Upper lobe of left lung (tissue), 6 donors: ENCODE measurements at regions not wholly inside any gene's neighbourhood (a gene's known extent, or its start where the extent isn't known, plus 50 kb on each side); places are given as distances from the start of the nearest gene placed in this dataset.

Source experiments
- ATAC-seq, 2 donors: fragments of 200-7000 bp; cut with Tn5 transposase; one replicate each; pipeline ENCODE4 v1.9.1; 2022; ENCODE audit warnings: mild to moderate bottlenecking in 2 of 2, moderate library complexity in 2 of 2; ENCODE audit not compliant: low FRiP score in 2 of 2
- DNase-seq, 2 donors: peaks; one replicate each; pipeline ENCODE4 v3.0.0-alpha.2; 2019 to 2020
- H3K27ac ChIP-seq, 4 donors: fragments of 200-600 bp; sonication (generic); one replicate each; pipeline ENCODE4 v1.5.1; 2016 to 2019
- H3K27me3 ChIP-seq, 4 donors: fragments of 200-600 bp; sonication (generic); one replicate each; pipeline ENCODE4 v1.5.1; 2017 to 2019
- H3K36me3 ChIP-seq, 4 donors: fragments of 200-600 bp; sonication (generic); one replicate each; pipeline ENCODE4 v1.5.1; 2016 to 2019
- H3K4me1 ChIP-seq, 4 donors: fragments of 200-600 bp; sonication (generic); one replicate each; pipeline ENCODE4 v1.5.1; 2018 to 2019
- H3K4me3 ChIP-seq, 4 donors: fragments of 200-600 bp; sonication (generic); one replicate each; pipeline ENCODE4 v1.5.1; 2017 to 2019; ENCODE audit warnings: mild to moderate bottlenecking in 2 of 4, moderate library complexity in 1 of 4
- H3K9me3 ChIP-seq, 4 donors: fragments of 200-600 bp; sonication (generic); one replicate each; pipeline ENCODE4 v1.5.1; 2018 to 2019
- CTCF ChIP-seq, 6 experiments: fragments of 450-650 bp in 4 of 6; fragments of 200-600 bp in 2 of 6; sonication (generic) in 2 of 6; IDR thresholded peaks; one replicate each; pipeline ENCODE4 v1.5.1; 2016 to 2019; ENCODE audit warnings: antibody characterized with exemption in 6 of 6
- EP300 ChIP-seq, 4 donors: sonication (generic); formaldehyde crosslinking; IDR thresholded peaks; one replicate each; pipeline ENCODE4 v1.5.1; 2017; ENCODE audit warnings: antibody characterized with exemption in 4 of 4, control low read depth in 2 of 4
- POLR2A ChIP-seq, 4 donors: fragments of 450-650 bp; IDR thresholded peaks; one replicate each; pipeline ENCODE4 v1.5.1; 2016 to 2017; ENCODE audit warnings: antibody characterized with exemption in 4 of 4, mild to moderate bottlenecking in 2 of 4
- POLR2AphosphoS5 ChIP-seq, 2 donors: sonication (generic); formaldehyde crosslinking; IDR thresholded peaks; one replicate each; pipeline ENCODE4 v1.5.1; 2017; ENCODE audit warnings: antibody characterized with exemption in 2 of 2
- WGBS, 2 donors: methylation state at CpG; one replicate each; pipeline ENCODE4 v1.1.5; 2017 to 2018; 5-methylcytosine and 5-hydroxymethylcytosine counted together
- donor health status: DM: no; HTN: no; CAD: no; lungs with moderate emphysema.
- donor health status: DM: no; HTN: yes; CAD: no; lungs with severe emphysema.

- 60 to 72% methylated on average over 3 of the region's 3 CpGs for WGBS, 2 donors
- Histone ChIP-seq H3K4me3 (no peak overlapping the region), H3K9me3 (no peaks in the 10 kb centered on the region), H3K27ac (no peak overlapping the region), H3K36me3 (no peaks in the 10 kb centered on the region), H3K4me1 (no peaks in the 10 kb centered on the region), H3K27me3 (no peaks in the 10 kb centered on the region)
- TF ChIP-seq CTCF (IDR thresholded peaks at IDR 0.05) (no peak), POLR2A (IDR thresholded peaks at IDR 0.05) (no peak), POLR2AphosphoS5 (IDR thresholded peaks at IDR 0.05) (no peak), EP300 (IDR thresholded peaks at IDR 0.05) (no peak)
- DNase-seq (no peak), ATAC-seq (no peak)
Measured at GRCh38 chr2:147483911-147484310, 360.9 kb upstream of the ACVR2A start.

- ATAC-seq (no peak), DNase-seq (no peak)
- TF ChIP-seq POLR2AphosphoS5 (IDR thresholded peaks at IDR 0.05) (no peak), POLR2A (IDR thresholded peaks at IDR 0.05) (no peak), CTCF (IDR thresholded peaks at IDR 0.05) (no peak), EP300 (IDR thresholded peaks at IDR 0.05) (no peak)
- H3K9me3 ChIP-seq: no peaks in the 10 kb centered on the region
- WGBS, 2 donors: 59 to 68% methylated on average over 3 of the region's 3 CpGs
- no peak overlapping the region for H3K27ac ChIP-seq
- H3K36me3 ChIP-seq: no peaks in the 10 kb centered on the region
- H3K4me1 ChIP-seq: no peaks in the 10 kb centered on the region
- H3K27me3 ChIP-seq: no peaks in the 10 kb centered on the region
- no peak overlapping the region for H3K4me3 ChIP-seq
Measured at GRCh38 chr2:147482916-147483669, 361.7 kb upstream of the ACVR2A start.

- TF ChIP-seq POLR2A (IDR thresholded peaks at IDR 0.05): no peak
- TF ChIP-seq CTCF (IDR thresholded peaks at IDR 0.05): no peak
- TF ChIP-seq POLR2AphosphoS5 (IDR thresholded peaks at IDR 0.05): no peak
- TF ChIP-seq EP300 (IDR thresholded peaks at IDR 0.05): no peak
- Histone ChIP-seq H3K27me3 (no peaks in the 10 kb centered on the region), H3K9me3 (no peaks in the 10 kb centered on the region), H3K4me1 (no peaks in the 10 kb centered on the region), H3K27ac (no peak overlapping the region), H3K36me3 (no peaks in the 10 kb centered on the region), H3K4me3 (no peak overlapping the region)
- WGBS, 2 donors: 57 to 69% methylated on average over 6 of the region's 6 CpGs
- ATAC-seq (no peak), DNase-seq (no peak)
Measured at GRCh38 chr2:147482111-147482895, 362.5 kb upstream of the ACVR2A start.

GRCh38 chr2:147479358-147479757 is 365.5 kb upstream of the ACVR2A start:
- no peaks in the 10 kb centered on the region for H3K9me3 ChIP-seq
- ATAC-seq (no peak), DNase-seq (no peak)
- no peak for TF ChIP-seq POLR2A (IDR thresholded peaks at IDR 0.05)
- H3K36me3 ChIP-seq: no peaks in the 10 kb centered on the region
- no peaks in the 10 kb centered on the region for H3K27me3 ChIP-seq
- no peak overlapping the region for H3K27ac ChIP-seq
- no peak overlapping the region for H3K4me3 ChIP-seq
- 90 to 95% methylated on average over 4 of the region's 4 CpGs for WGBS, 2 donors
- H3K4me1 ChIP-seq: no peaks in the 10 kb centered on the region

- no peak overlapping the region for H3K27ac ChIP-seq
- H3K9me3 ChIP-seq: no peaks in the 10 kb centered on the region
- no peaks in the 10 kb centered on the region for H3K36me3 ChIP-seq
- H3K4me3 ChIP-seq: no peak overlapping the region
- H3K27me3 ChIP-seq: no peaks in the 10 kb centered on the region
- DNase-seq (no peak), ATAC-seq (no peak)
- H3K4me1 ChIP-seq: no peaks in the 10 kb centered on the region
- TF ChIP-seq EP300 (IDR thresholded peaks at IDR 0.05) (no peak), CTCF (IDR thresholded peaks at IDR 0.05) (no peak)
Measured at GRCh38 chr2:147473075-147473474, 371.8 kb upstream of the ACVR2A start.
